Right lobe of liver (tissue), 4 donors: ENCODE measurements at regions not wholly inside any gene's neighbourhood (a gene's known extent, or its start where the extent isn't known, plus 50 kb on each side); places are given as distances from the start of the nearest gene placed in this dataset.

Experiments used
- CTCF ChIP-seq, 4 donors: fragments of 200-600 bp in 3 of 4; fragments of 450-650 bp in 1 of 4; IDR thresholded peaks; one replicate each; pipeline versions ENCODE4 v1.5.1 to v1.8.0; 2016 to 2022; ENCODE audit warnings: antibody characterized with exemption in 4 of 4, mild to moderate bottlenecking in 2 of 4
- POLR2A ChIP-seq: fragments of 450-650 bp; IDR thresholded peaks from one replicate; pipeline ENCODE4 v1.6.1; 2017; ENCODE audit warnings: antibody characterized with exemption, mild to moderate bottlenecking
- donor health status: DM: no; HTN: no; CAD: no.
- donor health status: DM: no; HTN: no; CAD: no.
- donor health status: DM: no; HTN: yes; CAD: no.

DNA sequence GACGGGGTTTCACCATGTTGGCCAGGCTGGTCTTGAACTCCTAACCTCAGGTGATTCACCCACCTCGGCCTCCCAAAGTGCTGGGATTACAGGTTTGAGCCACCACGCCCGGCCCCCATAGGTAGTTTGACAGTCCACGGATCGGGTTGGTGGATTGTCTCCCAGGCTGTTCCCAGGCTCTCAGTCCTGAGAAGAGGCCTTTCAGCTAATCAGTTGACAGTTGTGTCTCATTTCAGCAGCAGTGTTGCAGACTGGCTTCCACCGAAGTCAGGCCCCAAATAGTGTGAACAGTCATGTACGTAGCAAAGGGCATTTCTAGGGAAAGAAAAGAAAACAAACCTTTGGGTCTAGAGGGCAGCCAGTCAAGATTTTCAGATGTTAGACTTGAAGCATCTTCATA is 102.4 kb upstream of the TLR3 start:
- no peak for TF ChIP-seq CTCF (IDR thresholded peaks at IDR 0.05)
- no peak for TF ChIP-seq POLR2A
